ENCODE measurements at regions not wholly inside any gene's neighbourhood (a gene's known extent, or its start where the extent isn't known, plus 50 kb on each side); places are given as distances from the start of the nearest gene placed in this dataset.

DNA sequence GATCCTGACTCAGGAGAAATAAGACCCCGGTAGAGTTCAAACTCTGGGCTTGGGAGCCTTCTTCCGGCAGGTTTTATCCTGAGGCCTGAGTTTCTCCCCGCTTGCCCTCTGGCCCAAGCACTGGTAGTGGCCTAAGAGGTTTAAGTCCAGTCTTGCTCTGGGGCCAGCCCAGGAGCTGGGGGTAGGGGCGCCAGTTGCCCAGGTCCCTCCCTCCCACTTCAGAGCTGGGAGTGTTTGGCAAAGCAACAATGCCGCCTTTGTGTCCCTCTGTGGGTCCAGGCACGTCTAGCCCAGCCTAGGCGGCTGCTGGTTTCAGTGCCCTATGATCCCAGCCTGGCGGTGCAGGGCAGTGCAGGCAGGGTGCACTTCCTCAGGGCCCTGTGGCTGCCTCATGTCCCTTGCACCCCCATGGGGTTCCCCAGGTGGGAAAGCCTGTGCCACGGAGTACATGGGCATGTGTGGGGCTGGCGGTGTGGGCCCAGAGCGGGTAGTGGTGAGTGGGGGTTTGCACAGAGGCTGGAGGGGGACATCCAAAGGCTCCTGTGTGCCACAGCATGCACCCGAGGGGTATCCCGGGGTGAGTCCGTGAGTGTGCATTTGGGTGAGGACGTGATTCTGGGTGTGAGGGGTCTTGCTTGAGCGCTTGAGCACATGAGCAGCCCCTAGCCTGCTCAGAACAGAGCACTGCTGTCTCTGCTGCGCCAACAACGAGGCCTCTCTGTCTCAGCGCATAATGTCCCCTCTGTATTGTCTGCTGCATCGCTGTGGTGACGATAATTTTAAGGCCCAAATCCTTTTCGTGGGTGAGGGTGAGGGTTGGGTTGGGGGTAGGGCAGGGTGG is 61.7 kb upstream of the PSD2 start:
- Histone ChIP-seq H3K9me3 (ENCODE audit: low read length) (no peaks in the 10 kb centered on the region), H3K27ac (ENCODE audit: low read depth, low read length) (no peak overlapping the region), H3K4me3 (ENCODE audit: low read length) (no peak overlapping the region), H3K36me3 (ENCODE audit: insufficient read depth, low read length) (no peaks in the 10 kb centered on the region), H3K4me1 (ENCODE audit: insufficient read depth, low read length) (no peaks in the 10 kb centered on the region), H3K27me3 (ENCODE audit: insufficient read depth, low read length, poor library complexity, severe bottlenecking) (no peaks in the 10 kb centered on the region)
- no peaks in the 10 kb centered on the region for H3K4me1 Mint-ChIP-seq
- ChIA-PET POLR2A (no interaction called here), CTCF (no interaction called here)
- no peaks in the 10 kb centered on the region for H3K36me3 Mint-ChIP-seq
- DNase-seq, result no peak
- H3K27me3 Mint-ChIP-seq, result no peaks in the 10 kb centered on the region
- no peak overlapping the region for H3K27ac Mint-ChIP-seq
- H3K9me3 Mint-ChIP-seq, result no peaks in the 10 kb centered on the region
- no peak overlapping the region for H3K4me3 Mint-ChIP-seq

DNA sequence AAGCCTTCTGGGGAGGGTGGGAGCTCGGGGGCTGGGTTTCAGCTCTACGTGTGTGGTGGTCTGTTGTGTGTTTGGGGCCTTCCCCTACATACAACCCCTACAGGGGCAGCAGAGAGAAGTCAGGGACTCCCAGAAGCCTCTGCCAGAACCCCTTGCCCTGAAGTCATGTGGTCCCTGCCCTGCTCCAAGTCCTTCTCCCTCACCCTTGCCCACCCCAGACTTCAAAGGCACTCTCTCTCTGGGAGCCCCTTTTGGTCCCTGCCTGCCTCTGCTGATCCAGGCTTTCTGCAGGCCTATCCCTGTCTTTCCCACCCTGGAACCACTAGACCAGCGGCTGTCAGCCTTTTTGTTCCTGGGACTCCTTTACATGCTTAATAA is 61.1 kb upstream of the PSD2 start:
- ChIA-PET POLR2A (no interaction called here), CTCF (no interaction called here)
- no peak overlapping the region for H3K4me3 ChIP-seq (ENCODE audit: low read length)

DNA sequence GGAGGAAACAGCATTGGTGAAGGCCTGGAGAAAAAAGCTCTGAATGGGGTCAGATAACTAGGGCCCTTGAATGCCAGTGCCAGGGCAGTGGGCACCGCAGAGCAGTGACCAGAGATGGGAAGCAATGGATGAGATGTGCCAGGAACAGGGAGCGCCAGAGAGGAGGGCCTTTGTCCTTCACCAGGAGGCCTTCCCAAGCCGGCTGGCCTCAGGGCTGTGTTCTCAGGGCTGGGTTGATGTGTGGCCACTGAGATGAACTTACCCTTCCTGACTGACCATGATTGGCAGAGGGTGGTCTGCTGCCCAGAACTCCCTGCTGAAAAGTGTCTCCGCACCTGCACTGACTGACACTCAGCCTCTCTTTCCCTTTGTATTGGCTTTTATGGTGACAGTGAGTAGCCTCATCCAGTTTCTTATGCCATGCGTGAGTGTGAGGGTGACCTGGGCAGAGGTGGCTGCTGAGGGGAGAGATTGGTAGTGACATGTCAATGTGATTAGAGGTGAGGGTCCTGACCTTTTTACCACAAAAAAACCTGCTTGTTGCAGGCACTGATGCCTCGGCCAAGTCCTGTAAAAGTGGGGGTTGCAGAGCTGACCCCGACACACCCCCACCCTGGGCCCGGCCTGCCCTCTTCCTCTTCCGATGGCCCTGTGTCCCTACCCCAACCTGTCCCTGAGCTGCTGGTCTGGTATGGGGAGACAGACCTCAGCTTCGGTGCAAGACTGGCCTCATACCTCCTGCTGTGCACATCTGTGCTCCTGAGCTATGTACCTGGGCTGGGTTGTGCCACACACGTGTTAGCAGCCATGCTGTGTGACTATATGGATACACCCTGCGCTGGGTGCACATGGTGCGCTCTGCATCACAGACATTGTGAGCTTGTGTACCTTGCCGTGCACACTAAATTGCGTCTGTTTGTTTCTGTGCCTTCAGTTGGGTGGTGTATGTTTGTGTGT is 57.1 kb upstream of the PSD2 start:
- H3K27me3 Mint-ChIP-seq, result peaks cover 0 to 1% of the 10 kb centered on the region in 2 donors
- no peaks in the 10 kb centered on the region for H3K36me3 Mint-ChIP-seq
- peaks cover 0 to 2% (median 0%) of the 10 kb centered on the region in 3 donors for H3K4me1 Mint-ChIP-seq
- no peaks in the 10 kb centered on the region for H3K9me3 Mint-ChIP-seq
- no peak overlapping the region for H3K4me3 Mint-ChIP-seq
- no peak overlapping the region for H3K27ac ChIP-seq (ENCODE audit: low read depth, low read length)
- H3K4me1 ChIP-seq (ENCODE audit: insufficient read depth, low read length), result no peaks in the 10 kb centered on the region
- no peak overlapping the region for H3K4me3 ChIP-seq (ENCODE audit: low read length)
- H3K36me3 ChIP-seq (ENCODE audit: insufficient read depth, low read length), result no peaks in the 10 kb centered on the region
- no peak for DNase-seq
- H3K27ac Mint-ChIP-seq, result peak overlapping the region in 3 of 8 donors; percentile 3 to 79 (median 36)
- H3K9me3 ChIP-seq (ENCODE audit: low read length), result no peaks in the 10 kb centered on the region
- H3K27me3 ChIP-seq (ENCODE audit: insufficient read depth, low read length, poor library complexity, severe bottlenecking), result no peaks in the 10 kb centered on the region
- ChIA-PET POLR2A (interaction anchor here (0.5 kb wide), 2 partner anchors 186 to 447 kb away, joined by 3 to 5 read pairs; no protein-coding TSS in a partner anchor), CTCF (interaction anchor here (1.4 kb wide), 1 partner anchor 125 kb away, joined by 4 read pairs; no protein-coding TSS in a partner anchor)

More for the DNA sequence above, 61.1 kb upstream of the PSD2 start:
- Histone ChIP-seq H3K27me3 (ENCODE audit: insufficient read depth, low read length, poor library complexity, severe bottlenecking) (no peaks in the 10 kb centered on the region), H3K9me3 (ENCODE audit: low read length) (no peaks in the 10 kb centered on the region), H3K27ac (ENCODE audit: low read depth, low read length) (no peak overlapping the region), H3K36me3 (ENCODE audit: insufficient read depth, low read length) (no peaks in the 10 kb centered on the region), H3K4me1 (ENCODE audit: insufficient read depth, low read length) (no peaks in the 10 kb centered on the region)
- H3K36me3 Mint-ChIP-seq, result no peaks in the 10 kb centered on the region
- no peak for DNase-seq
- no peak overlapping the region for H3K27ac Mint-ChIP-seq
- H3K27me3 Mint-ChIP-seq, result no peaks in the 10 kb centered on the region
- no peaks in the 10 kb centered on the region for H3K4me1 Mint-ChIP-seq
- no peaks in the 10 kb centered on the region for H3K9me3 Mint-ChIP-seq
- no peak overlapping the region for H3K4me3 Mint-ChIP-seq

DNA sequence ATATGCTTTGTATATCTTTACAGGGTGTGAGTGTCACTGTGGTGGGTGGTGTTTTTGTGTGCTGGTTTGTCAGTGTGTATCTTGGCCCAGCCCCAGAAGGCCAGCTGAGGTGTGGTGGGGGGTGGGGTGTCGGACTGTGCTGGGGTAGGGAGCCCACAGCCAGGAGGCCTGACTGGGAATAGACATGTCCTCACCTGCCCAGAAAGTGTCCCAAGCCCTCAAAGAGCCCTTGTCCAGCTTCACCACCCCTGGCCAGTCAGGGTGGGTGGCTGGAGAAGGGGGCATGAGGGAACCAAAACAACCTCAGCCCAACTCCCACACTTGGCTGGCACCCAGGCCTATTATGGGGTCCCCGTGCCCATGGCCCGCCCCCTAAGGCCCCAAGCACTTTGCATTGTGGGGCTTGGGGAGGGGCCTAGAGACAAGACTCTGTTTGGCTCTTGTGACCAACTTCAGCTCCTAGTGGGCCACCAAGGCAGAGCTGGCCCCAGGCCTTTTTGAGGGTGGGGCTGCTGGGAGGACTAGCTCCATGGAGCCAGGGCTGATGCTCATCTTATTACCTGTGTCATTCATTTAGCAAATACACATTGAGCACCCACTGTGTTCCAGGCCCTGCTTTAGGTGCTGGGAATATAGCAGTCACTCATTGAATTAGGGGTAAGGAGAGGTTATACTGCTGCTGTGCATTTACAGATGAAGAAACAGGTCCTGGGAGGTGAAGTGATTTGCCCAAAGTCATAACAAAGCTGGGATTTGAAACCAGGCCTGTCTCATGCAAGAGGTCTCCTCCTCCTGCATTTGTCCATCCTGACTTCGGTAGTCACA is 56.2 kb upstream of the PSD2 start:
- Histone ChIP-seq H3K4me1 (ENCODE audit: insufficient read depth, low read length) (no peaks in the 10 kb centered on the region), H3K9me3 (ENCODE audit: low read length) (no peaks in the 10 kb centered on the region), H3K27ac (ENCODE audit: low read depth, low read length) (no peak overlapping the region), H3K36me3 (ENCODE audit: insufficient read depth, low read length) (no peaks in the 10 kb centered on the region), H3K4me3 (ENCODE audit: low read length) (no peak overlapping the region), H3K27me3 (ENCODE audit: insufficient read depth, low read length, poor library complexity, severe bottlenecking) (no peaks in the 10 kb centered on the region)
- CTCF ChIA-PET, result interaction anchor here (0.9 to 1.4 kb wide), 2 partner anchors 26 to 124 kb away, joined by 4 read pairs; no protein-coding TSS in a partner anchor
- Mint-ChIP-seq H3K4me1 (peaks cover 0 to 3% (median 0%) of the 10 kb centered on the region in 3 donors), H3K4me3 (no peak overlapping the region), H3K9me3 (no peaks in the 10 kb centered on the region), H3K27me3 (peaks cover 0 to 1% of the 10 kb centered on the region in 2 donors), H3K36me3 (no peaks in the 10 kb centered on the region), H3K27ac (peak overlapping the region in 3 of 8 donors; percentile 3 to 43 (median 36))
- DNase-seq, result no peak
- POLR2A ChIA-PET, result interaction anchor here (0.5 kb wide), 2 partner anchors 187 to 448 kb away, joined by 3 to 5 read pairs; no protein-coding TSS in a partner anchor

DNA sequence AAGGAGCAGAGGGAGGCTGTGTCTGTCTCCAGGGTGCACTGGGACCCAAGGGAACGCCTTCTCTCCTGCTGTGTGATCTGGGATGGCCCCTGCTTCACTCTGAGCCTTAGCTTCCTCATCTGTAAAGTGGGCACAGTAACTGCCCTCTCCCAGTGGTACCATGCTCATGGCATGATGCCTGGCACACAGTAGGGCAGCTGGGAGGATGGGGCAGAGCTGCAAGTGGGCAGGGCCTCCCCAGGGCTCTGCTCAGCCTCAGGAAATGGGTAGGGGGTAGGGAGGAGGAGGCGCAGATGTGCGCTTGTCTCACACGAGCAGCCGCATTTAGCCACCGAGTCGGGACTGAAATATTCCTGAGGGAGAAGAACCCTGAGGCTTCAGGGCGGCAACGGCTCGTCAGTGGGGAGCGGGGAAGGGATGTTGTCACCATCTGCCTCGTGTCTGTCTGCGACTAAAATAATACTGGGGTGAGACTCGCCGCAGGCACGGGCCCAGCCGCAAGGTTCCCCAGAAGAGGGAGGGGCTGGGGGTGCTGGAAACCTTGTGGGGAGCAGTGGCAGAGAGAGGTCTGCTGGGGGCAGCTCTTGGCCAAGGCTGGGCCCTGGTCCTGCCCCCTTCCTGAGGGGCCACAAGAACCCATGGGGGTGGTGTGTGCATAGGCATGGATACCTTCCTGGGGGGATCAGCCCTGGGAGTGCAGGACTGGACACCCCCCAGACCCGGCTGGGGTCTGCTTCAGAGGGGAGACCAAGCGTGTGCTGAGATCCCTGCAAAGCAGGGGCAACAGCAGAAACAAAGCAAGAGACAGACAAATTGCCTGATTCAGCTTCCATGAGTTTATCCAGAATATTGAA is 55.2 kb upstream of the PSD2 start:
- ChIA-PET CTCF (interaction anchor here (0.9 to 1.6 kb wide), 2 partner anchors 25 to 30 kb away, joined by 4 read pairs; no protein-coding TSS in a partner anchor), POLR2A (no interaction called here)
- H3K4me3 Mint-ChIP-seq, result no peak overlapping the region
- no peaks in the 10 kb centered on the region for H3K36me3 Mint-ChIP-seq
- H3K36me3 ChIP-seq (ENCODE audit: insufficient read depth, low read length), result no peaks in the 10 kb centered on the region
- H3K9me3 ChIP-seq (ENCODE audit: low read length), result no peaks in the 10 kb centered on the region
- H3K27me3 Mint-ChIP-seq, result peaks cover 0 to 1% of the 10 kb centered on the region in 2 donors
- H3K4me1 Mint-ChIP-seq, result peaks cover 0 to 3% (median 0%) of the 10 kb centered on the region in 3 donors
- H3K9me3 Mint-ChIP-seq, result no peaks in the 10 kb centered on the region
- DNase-seq, result no peak
- H3K27ac Mint-ChIP-seq, result no peak overlapping the region
- H3K4me1 ChIP-seq (ENCODE audit: insufficient read depth, low read length), result no peaks in the 10 kb centered on the region
- H3K4me3 ChIP-seq (ENCODE audit: low read length), result no peak overlapping the region
- H3K27me3 ChIP-seq (ENCODE audit: insufficient read depth, low read length, poor library complexity, severe bottlenecking), result no peaks in the 10 kb centered on the region
- H3K27ac ChIP-seq (ENCODE audit: low read depth, low read length), result no peak overlapping the region

DNA sequence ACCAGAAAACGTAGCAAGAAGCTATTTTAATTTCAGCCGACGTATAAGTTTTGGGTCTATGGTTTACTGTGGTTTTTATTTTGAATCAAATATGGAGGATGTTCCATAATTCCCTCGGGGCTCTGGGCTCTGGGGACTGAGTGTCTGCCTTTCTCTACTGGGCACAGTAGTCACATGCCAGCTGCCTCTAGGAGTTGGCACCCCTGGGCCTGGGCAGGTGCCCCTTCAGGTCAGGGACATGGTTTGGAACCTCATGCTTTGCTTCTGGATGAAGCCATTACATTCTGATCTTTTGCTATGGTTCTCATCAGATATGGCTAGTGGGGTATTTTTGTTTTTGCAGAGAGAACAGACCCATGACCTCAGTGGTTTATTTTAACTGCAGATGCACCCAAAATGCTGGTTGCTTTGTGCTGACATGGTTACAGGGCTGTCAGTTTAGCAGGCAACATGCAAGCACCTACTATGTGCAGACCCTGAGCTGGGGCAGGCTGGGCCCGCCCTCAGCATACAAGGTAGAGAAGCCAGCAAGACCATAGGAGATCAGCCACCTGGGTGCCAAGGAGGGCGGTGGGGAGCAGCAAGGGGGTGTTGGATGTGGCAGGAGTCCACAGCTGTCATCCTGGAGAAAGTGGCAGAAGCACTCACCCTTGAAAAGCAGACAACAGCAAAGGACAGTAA is 54.5 kb upstream of the PSD2 start:
- H3K36me3 Mint-ChIP-seq, result no peaks in the 10 kb centered on the region
- Histone ChIP-seq H3K27ac (ENCODE audit: low read depth, low read length) (no peak overlapping the region), H3K36me3 (ENCODE audit: insufficient read depth, low read length) (no peaks in the 10 kb centered on the region), H3K27me3 (ENCODE audit: insufficient read depth, low read length, poor library complexity, severe bottlenecking) (no peaks in the 10 kb centered on the region), H3K4me1 (ENCODE audit: insufficient read depth, low read length) (peaks cover 6% of the 10 kb centered on the region), H3K4me3 (ENCODE audit: low read length) (no peak overlapping the region), H3K9me3 (ENCODE audit: low read length) (no peaks in the 10 kb centered on the region)
- POLR2A ChIA-PET, result no interaction called here
- CTCF ChIA-PET, result interaction anchor here (1.6 kb wide), 1 partner anchor 31 kb away, joined by 4 read pairs; no protein-coding TSS in a partner anchor
- no peak overlapping the region for H3K4me3 Mint-ChIP-seq
- H3K27me3 Mint-ChIP-seq, result peaks cover 0 to 1% of the 10 kb centered on the region in 2 donors
- no peaks in the 10 kb centered on the region for H3K9me3 Mint-ChIP-seq
- peaks cover 3 to 7% (median 4%) of the 10 kb centered on the region in 3 donors for H3K4me1 Mint-ChIP-seq
- DNase-seq, result no peak
- no peak overlapping the region for H3K27ac Mint-ChIP-seq

All from CD8-positive, alpha-beta memory T cell (primary cell).